HG03378 (cell line): ENCODE measurements at regions not wholly inside any gene's neighbourhood (a gene's known extent, or its start where the extent isn't known, plus 50 kb on each side); places are given as distances from the start of the nearest gene placed in this dataset.

Experiments used
- ATAC-seq: cut with Tn5 transposase; IDR thresholded peaks from one replicate; pipeline ENCODE4 v1.9.1; 2021; ENCODE audit warnings: mild to moderate bottlenecking, moderate library complexity; ENCODE audit not compliant: unreplicated experiment

DNA sequence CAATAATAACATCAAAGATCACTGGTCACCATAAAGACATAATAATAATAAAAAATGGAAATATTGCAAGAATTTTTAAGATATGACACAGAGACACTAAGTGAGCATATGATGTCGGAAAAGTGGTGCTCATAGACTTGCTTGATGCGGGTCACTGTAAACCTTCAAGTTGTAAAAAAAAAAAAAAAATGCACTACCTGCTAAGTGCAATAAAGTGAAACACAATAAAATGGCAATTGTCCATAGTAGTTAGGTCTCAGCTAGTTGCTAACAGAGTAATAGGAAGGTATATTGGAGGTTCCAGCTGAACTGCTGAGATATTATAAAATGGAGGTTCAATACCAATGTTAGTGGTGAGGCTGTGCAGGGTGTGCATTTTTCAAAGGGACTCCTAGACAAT lies 146.6 kb upstream of the MRPS22 start:
- ATAC-seq, result no peak

DNA sequence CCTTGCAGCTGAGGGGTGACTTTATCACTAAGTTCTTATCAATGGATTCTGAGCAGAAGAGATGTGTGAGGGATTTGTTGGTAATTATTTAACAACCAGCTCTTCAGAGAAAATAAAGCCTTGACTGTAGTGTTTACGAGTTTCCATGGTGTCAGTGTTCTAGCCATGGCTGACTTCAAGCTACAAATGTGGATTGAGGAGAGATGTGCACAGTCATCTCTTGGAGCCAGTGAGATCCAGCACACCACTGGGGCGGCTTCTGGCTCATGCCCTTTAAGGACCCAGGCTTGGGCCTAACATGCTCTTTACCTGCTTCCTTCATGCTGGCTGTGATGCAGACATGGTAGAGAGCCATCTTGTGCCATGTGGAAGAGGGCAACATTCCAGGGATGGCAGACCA lies 145.6 kb upstream of the MRPS22 start:
- ATAC-seq, result no peak

DNA sequence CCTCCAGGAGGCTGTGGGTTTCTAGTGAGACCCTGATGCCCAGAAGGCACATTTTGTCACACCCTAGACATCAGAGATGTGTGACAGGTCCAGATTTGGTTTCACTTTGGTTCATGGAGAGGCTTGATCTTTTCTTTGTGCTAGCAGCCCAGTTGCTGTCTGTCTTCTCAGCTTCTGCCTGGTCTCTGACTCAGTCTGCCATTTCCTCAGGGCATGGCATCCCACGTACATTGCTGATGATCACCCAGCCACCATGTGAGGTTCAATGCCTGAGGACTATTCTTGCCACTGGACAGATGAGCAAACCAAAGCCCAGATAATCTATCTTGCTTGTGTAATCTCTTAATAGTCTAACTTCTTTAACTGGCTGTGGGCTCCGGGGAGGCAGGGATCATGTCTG lies 144.9 kb upstream of the MRPS22 start:
- ATAC-seq, result no peak

DNA sequence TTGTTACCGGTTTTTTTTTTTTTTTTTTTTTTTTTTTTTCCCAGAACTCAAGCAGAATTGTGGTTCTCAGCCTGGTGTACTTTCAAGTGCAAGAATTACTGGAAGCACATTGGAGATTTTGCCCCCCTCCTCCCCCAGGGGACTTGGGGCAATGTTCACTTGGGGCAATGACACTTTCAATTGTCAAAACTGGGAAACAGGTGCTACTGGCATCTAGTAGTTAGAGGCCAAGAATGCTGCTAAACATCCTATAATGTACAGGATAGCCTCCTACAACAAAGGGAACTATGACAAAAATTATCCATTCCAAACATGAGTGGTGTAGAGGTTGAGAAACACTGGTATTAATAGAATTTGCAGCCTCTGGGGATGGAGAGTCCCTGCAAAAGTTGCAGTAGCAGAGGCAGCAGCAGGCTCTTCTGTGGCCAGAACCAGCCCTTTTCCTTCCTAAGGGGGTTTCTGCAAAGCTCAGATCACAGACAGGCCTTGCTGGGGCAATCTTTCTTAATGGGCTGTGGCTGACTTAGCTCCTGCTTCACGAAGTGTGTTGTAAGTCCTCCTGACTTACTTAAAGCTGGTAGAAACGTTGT lies 144.3 kb upstream of the MRPS22 start:
- ATAC-seq, result no peak

DNA sequence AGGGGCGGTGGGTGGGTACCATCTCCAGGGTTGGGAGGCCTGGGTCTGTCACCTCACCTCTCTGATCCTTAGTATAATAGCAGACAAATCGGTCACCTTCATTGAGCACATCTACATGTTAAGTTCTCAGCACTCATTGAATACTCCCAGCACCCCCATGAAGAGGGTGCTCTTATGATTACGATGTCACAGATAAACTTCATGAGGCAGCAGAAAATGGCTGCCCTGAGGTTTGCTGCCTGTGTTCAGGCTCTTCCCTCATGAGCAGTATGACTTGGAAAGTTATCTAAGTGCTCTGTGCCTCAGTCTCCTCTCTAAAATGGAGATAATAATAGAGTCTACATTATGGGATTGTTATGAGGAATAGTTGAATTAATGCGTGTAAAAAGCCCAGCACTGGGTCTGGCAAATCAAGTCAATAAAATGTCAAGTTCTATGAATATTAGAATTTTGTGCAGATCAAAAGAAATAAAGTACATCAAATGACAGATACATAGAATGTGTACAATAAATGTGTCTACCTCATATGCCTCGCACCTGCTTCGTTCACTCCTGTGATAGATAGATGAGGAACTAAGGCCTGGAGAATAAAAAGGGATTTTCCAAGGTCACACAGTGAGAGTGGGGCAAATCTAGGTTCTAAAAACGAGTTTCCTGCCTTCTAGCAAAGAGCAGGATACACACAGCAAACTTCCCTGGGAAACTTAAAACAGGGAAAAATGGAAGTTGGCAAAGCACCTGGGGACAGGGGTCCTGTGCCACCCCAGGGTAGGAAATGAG lies 142.2 kb upstream of the MRPS22 start:
- ATAC-seq, result no peak

DNA sequence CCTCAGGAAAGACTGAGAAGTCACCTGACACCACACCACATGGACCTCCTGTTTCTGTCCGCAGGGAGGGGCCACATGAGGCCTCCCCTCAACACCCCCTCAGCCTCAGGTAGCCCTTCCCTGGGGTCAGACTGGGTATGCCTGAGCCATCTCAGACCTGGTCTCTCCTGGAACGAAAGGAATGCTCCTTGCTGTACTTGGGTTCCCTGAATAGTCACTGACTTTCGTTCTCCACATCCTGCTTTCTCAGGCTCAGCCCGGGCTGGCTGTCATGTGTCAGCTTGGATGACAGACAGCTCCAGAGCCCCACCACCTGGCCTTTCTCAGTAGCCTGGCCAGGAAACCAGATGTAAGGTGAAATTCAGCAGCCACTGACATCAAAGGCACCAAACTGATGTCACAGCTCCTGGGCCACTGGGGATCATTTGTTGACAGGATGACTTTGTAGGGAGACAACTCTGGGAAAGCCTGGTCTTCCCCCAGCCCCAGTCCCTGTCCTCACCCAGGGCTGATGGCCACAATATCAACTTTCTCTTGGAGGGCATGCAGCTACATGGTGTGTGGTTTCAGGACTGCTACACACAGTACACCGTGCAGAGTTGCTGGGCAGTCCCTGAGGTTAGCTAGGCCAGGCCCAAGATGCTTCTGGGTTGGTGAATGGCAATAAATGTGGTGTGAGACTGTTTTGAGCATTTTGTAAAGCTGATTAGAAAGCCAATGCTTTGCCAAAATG lies 141.4 kb upstream of the MRPS22 start:
- ATAC-seq, result no peak

DNA sequence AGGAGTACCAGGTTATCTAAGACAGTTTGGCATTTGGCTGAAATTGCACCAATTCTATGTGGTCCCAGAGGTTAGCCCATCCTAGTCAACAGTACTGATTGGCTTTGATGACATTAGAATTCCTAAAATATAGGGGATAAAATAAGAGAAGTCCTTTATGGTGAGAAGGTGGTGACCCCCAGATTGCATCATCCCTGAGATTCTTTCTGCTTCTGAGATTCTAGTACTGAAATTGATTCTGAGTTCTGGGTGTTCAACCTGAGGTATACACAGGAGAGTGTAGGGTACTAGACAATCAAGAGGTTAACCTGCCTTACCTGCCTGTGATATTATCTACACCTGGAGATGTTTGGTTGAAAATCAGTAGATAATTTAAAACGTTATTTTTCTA lies 140.9 kb upstream of the MRPS22 start:
- no peak for ATAC-seq

DNA sequence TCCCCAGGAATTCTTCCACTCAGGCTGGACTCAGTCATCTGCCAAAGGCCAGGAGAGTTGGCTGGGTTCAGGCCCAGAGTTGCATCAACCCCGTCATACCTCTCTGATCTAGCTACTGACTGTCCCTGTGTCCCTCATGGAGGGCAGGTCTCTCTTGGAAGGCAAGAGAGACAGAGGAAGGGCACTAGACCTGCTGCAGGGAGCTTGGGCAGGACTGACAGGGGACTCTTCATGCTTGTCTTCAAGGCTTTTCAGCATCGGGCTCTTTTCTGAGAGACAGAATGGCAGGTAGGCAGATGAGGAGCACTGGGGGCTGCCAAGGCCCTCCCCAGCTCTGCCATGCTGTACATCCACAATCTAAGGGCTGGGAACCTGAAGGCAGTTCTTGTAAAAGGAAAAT lies 140.1 kb upstream of the MRPS22 start:
- no peak for ATAC-seq

DNA sequence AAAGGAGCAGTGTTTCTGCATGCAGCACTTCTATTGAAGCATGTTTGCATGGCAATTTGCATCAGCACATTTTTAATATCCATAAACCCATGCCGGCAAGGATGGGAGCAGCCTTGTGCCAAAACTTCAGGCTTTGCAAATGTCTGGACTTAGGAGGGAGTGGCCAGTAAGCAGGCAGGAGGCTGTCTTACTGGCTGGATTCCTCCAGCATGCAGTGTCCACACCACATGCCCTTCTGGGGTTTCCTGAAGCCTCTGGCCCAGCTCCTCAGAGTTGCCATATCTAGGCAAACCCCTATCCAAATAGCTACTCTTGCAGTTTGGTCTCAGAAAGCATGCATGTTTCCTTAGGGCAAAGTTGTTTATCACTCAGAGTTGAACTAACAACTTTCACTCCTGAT lies 139.1 kb upstream of the MRPS22 start:
- ATAC-seq, result no peak

DNA sequence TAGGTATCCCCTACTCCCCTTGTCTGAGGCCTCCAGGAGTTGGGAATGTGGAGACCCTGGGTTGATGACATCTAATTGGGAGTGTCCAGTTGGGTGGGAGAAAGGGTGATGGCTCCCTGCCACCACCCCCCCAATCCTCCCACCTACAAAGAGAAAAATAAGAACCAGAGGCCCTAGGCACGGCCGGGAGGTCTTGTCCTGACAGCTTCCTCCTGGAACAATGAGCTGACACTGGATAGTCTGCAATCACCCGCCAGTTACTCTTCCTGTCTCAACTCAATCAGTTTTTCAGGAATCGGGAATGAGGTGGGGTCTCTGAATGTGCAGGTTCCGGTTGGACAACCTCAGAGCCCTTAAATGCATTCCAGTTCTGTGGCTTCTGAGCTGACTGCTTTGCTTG lies 129.9 kb upstream of the MRPS22 start:
- ATAC-seq, result no peak

DNA sequence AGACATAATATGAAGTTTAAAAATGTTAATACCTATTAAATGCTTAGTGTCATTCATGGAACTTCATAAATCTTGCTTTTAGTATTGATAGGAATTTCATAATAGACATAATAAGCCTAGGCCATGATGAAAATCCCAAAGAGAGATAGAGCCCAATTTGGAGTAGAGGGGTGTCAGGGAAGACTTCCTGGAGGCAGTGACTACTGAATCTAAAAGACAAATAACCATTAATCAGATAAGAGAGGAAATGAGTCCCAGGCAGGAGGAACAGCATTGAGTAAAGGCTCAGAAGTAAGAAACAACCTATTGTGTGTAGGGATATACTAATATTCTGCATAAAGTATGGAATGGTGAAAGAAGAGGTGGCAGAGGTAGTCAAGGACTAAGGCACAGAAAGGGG lies 126.9 kb upstream of the MRPS22 start:
- ATAC-seq, result no peak

DNA sequence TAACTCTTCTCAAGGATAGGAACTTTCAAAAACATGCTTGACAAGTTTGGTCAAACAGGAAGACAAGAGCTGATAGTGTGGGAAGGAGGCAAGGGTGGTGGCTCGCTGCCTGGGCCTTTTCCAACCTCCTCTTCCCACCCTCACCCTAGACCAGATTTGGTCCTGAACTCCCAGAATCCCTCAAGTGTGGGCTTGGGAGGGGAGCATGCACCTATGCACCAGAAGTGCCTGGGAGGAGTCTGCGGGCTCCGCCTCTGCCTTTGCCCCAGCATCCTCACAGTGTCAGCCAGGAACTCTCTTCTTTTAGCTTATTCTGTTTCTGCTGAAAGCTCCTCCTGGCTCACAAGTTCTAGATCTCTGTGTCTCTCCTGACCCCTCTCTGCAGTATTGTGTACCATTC lies 126.2 kb upstream of the MRPS22 start:
- no peak for ATAC-seq

DNA sequence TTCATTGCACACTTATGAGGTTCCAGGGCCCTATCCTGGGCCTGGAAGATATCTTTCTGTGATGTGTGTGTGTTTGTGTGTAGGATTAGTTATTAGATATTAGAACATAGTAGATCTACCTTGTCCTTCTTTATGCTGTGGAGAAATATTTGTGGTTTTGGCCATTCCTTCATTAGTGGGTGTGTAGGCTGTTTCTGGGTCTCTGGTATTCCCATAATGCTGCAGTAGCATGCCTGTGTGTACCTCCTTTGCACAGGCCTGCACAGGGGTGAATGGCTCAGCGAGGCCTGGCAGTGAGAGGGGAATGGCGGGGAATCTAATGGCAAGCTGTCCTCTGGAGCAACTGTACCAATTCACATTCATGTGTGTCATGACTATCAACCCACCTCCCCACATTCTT lies 125.8 kb upstream of the MRPS22 start:
- no peak for ATAC-seq

DNA sequence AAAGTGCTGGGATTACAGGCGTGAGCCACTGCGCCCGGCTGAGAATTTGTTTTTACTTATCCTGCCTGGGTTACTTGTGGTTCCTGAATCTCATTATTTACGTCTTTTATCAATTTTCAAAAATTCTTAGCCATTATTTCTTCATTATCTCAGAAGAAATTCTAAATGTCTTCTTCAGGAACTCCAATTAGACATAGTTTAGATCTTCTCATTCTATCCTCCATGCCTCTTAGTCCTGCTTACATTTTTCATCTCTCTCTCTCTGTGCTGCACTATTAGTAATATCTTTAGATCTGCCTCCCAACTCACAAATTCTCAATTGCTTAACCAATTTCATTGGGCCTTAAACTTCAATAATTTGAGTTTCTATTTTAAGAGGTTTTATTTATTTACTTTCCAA lies 124.4 kb upstream of the MRPS22 start:
- ATAC-seq, result no peak

DNA sequence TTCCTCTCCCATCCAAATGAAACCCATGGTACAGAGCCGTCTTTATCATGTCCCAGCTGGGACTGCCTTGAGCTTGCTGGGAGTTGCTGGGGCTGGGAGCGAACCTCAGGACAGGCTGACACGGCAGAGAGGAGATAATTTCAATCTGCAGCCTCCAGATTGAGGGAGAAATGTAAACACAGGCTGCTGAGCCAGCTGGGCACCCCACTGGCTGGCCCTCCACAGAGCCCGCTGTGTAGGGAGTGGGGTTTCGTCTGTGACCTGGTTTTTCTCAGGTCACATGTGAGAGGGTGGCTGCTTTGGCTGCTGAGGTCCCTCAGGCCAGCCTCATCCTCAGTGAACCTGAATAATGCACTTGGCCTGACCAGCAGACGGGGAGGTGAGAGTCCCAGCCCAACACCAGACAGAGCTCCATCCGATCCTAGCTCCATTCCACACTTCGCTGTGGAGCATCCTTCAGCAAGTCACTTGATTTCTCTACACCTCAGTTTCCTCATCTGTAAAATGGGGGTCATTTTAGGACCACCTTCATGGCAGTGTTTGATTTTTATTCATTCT lies 121.6 kb upstream of the MRPS22 start:
- ATAC-seq, result no peak

DNA sequence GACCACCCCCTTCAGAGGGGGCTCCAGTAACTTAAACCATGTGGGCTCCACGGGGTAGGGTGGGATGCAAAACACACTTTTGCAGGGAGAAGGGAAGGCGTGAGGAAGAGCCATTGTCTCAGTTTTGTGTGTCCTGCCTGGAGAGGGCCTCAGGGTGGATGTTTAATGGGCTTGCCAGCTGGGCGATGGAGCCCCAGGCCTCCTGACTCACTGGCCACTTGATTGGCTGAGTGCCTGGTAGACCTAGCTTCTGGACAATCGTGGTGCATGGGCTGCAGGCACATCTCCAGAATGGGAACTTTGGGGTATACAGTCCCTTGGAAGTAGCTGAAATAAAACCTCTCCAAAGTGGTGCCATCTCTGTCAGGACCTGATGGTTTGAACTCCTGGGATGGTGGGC lies 118.3 kb upstream of the MRPS22 start:
- ATAC-seq, result no peak

DNA sequence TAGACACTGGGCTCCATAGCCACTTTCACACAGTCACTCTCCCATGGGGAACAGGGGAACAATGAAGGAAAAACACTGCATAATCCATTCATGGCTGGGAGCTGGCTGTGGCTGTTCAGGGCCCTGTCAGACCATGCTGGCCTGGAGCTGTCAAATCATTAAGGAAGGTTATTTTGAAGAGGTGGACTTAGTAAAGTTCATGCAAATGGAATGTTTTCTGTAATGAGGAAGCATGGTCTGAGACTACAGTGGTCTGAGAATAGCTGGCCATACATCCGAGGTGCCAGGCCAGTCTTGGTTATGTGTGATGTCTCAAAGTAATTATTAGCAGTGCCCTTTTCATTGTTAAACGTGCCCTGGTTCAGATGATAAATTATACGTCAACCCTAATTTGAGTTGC lies 117.1 kb upstream of the MRPS22 start:
- no peak for ATAC-seq

DNA sequence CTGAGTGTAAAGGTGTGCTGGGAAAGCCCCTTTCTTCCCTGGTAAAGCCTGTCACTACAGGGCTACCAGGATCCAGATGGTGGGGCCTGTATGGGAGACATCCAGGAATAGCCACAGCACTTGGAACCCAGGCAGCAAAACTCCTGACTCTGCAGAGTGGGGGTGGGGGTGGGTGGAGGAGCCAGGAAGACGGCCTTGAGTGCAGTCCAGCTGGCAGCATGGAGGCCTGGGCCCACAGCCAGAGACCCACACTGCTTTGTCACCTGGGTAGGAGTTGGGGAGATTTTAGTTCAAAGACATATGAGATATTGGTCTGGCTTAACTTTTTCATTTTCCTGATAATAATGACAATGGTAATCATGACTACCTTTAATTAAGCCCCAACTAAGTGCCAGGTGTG lies 116.7 kb upstream of the MRPS22 start:
- ATAC-seq, result no peak

DNA sequence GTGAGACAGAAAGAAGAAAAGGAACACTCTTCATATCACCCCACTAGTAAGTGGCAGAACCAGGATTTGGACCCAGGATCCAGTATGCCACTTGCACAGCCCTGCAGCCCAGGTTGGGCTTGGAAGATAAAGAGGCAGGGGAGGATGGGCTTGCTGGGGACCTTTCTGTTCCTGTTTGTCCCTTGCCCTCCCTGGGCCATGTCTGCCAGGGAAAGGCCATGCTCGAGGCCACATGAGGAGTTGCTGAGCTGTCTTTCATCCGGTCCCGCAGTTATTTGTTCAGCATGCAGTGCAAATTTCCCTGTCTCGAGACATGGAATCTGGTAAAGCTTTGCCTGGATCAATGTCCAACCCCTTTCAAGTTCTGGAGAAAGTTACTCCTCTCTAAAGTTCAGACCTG lies 116.0 kb upstream of the MRPS22 start:
- no peak for ATAC-seq

DNA sequence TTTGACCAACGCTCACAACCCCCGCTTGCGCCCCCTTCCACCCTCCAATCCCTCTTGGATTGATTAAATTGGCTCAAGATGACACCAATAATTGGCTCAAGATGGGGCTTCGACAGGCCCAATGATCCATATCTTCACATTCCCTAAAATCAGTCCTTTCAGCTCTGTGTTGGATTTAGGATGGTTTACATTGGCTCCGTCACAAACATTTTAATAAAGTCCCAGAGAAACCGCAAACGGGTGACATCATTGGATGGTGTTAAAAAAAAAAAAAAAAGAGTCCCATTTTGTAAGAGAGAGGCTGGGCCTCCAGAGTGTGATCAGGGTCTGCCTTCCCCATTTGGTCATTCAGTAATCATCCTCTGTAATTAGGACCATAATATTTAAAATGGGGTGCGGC lies 113.4 kb upstream of the MRPS22 start:
- ATAC-seq, result no peak

DNA sequence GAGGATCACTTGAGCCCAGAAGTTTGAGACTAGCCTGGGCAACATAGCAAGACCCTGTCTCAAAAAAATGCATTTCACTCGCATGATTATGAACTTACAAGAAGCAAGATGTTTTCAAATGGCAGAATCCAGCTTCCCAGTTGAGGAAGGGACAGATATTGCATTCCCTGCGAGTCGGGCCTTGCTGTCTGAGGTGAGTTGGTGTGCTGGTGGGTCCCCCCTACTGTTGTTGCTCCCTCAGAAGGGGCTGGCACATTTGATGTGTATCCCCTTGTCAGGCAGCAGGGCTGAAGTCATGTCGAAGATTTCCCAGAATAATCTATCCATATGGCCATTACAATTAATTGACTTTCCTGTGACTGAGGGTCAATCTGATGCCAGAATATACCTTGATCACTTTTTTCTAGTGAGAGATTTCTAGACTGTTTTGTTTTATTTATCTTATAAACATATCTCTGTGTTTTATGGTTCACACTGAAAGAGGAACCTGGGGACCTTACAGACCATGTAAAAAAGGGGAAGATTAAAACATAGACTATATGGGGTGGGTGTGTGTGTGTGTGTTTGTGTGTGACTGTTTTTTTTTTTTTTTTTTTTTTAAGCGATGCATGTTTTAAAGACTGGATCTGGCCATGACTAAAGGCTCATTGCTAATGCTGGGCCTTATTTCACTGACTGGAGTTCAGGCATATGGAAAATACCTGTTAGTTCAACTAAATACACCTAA lies 112.1 kb upstream of the MRPS22 start:
- no peak for ATAC-seq
